ENCODE measurements at regions not wholly inside any gene's neighbourhood (a gene's known extent, or its start where the extent isn't known, plus 50 kb on each side); places are given as distances from the start of the nearest gene placed in this dataset.

- Histone ChIP-seq H3K4me3 (no peak overlapping the region), H3K9me3 (no peaks in the 10 kb centered on the region), H3K36me3 (no peaks in the 10 kb centered on the region), H3K27ac (no peak overlapping the region), H3K27me3 (no peaks in the 10 kb centered on the region), H3K4me1 (no peaks in the 10 kb centered on the region)
- intact Hi-C loops (cut with DNase I), result no loop called here
- no peak for TF ChIP-seq CTCF (IDR thresholded peaks at IDR 0.05)
- ATAC-seq (no peak), DNase-seq (no peak)
Measured at GRCh38 chr10:47244560-47245500, 55.2 kb upstream of the GDF10 start.

GRCh38 chr10:47245731-47246350 is 54.2 kb upstream of the GDF10 start:
- Histone ChIP-seq H3K4me1 (no peaks in the 10 kb centered on the region), H3K9me3 (no peaks in the 10 kb centered on the region), H3K4me3 (no peak overlapping the region), H3K36me3 (no peaks in the 10 kb centered on the region), H3K27me3 (no peaks in the 10 kb centered on the region), H3K27ac (no peak overlapping the region)
- intact Hi-C loops (cut with DNase I), result no loop called here
- ATAC-seq, result no peak
- no peak for DNase-seq
- no peak for TF ChIP-seq CTCF (IDR thresholded peaks at IDR 0.05)

GRCh38 chr10:47246406-47247147 is 53.4 kb upstream of the GDF10 start:
- Histone ChIP-seq H3K27ac (no peak overlapping the region), H3K36me3 (no peaks in the 10 kb centered on the region), H3K9me3 (no peaks in the 10 kb centered on the region), H3K4me3 (no peak overlapping the region), H3K27me3 (no peaks in the 10 kb centered on the region), H3K4me1 (no peaks in the 10 kb centered on the region)
- TF ChIP-seq CTCF (IDR thresholded peaks at IDR 0.05), result no peak
- intact Hi-C loops (cut with DNase I), result no loop called here
- DNase-seq (no peak), ATAC-seq (no peak)

GRCh38 chr10:47247148-47248059 is 52.6 kb upstream of the GDF10 start:
- no peak overlapping the region for H3K4me3 ChIP-seq
- intact Hi-C loops (cut with DNase I), result no loop called here
- no peak overlapping the region for H3K27ac ChIP-seq
- no peak for DNase-seq
- no peaks in the 10 kb centered on the region for H3K9me3 ChIP-seq
- no peaks in the 10 kb centered on the region for H3K27me3 ChIP-seq
- H3K4me1 ChIP-seq, result no peaks in the 10 kb centered on the region
- TF ChIP-seq CTCF (IDR thresholded peaks at IDR 0.05), result no peak
- H3K36me3 ChIP-seq, result no peaks in the 10 kb centered on the region
- no peak for ATAC-seq

Data from upper lobe of right lung (tissue), 1 donor.